Stimulated activated CD4-positive, alpha-beta T cell treated with anti-CD3 and anti-CD28 coated beads, Interleukin-2, amount 100 ng/mL, for 48 hours (primary cell): ENCODE measurements at regions not wholly inside any gene's neighbourhood (a gene's known extent, or its start where the extent isn't known, plus 50 kb on each side); places are given as distances from the start of the nearest gene placed in this dataset.
"Not testable (repeated sequence)": the region's sequence is repeated elsewhere in the genome, so short reads cannot be mapped to it uniquely, and the experiment has no call there.

Experiments
- DNase-seq, 2 donors: peaks; one replicate each; pipeline ENCODE4 v3.0.0-alpha.2; 2020

GRCh38 chr3:150239766-150240165 is 168.3 kb upstream of the TSC22D2 start:
- DNase-seq, result no peak

- no peak for DNase-seq
Measured at GRCh38 chr3:150238995-150239619, 169.0 kb upstream of the TSC22D2 start.

- DNase-seq, result no peak
Measured at GRCh38 chr3:150238048-150238802, 169.9 kb upstream of the TSC22D2 start.

GRCh38 chr3:150237490-150237889 is 170.6 kb upstream of the TSC22D2 start:
- DNase-seq, result no peak

GRCh38 chr3:150236316-150237082 is 171.6 kb upstream of the TSC22D2 start:
- DNase-seq, result no peak

- DNase-seq, result no peak
Measured at GRCh38 chr3:150235799-150236198, 172.3 kb upstream of the TSC22D2 start.

GRCh38 chr3:150232992-150233451 is 175.1 kb upstream of the TSC22D2 start:
- DNase-seq, result no peak

- no peak for DNase-seq
Measured at GRCh38 chr3:150230037-150230436, 178.1 kb upstream of the TSC22D2 start.

GRCh38 chr3:150228626-150229025 is 179.5 kb upstream of the TSC22D2 start:
- DNase-seq, result not testable (repeated sequence)

- DNase-seq, result peak; percentile 31
Measured at GRCh38 chr3:150227839-150228238, 180.3 kb upstream of the TSC22D2 start.

- no peak for DNase-seq
Measured at GRCh38 chr3:150225986-150226385, 182.1 kb upstream of the TSC22D2 start.

- DNase-seq, result no peak
Measured at GRCh38 chr3:150223558-150223957, 184.5 kb upstream of the TSC22D2 start.

GRCh38 chr3:150222691-150223489 is 185.2 kb upstream of the TSC22D2 start:
- DNase-seq, result no peak

- DNase-seq, result no peak
Measured at GRCh38 chr3:150221904-150222523, 186.1 kb upstream of the TSC22D2 start.

- no peak for DNase-seq
Measured at GRCh38 chr3:150220799-150221198, 187.3 kb upstream of the TSC22D2 start.

- DNase-seq, result no peak
Measured at GRCh38 chr3:150220041-150220440, 188.1 kb upstream of the TSC22D2 start.

- DNase-seq, result no peak
Measured at GRCh38 chr3:150218841-150219240, 189.3 kb upstream of the TSC22D2 start.

- no peak for DNase-seq
Measured at GRCh38 chr3:150218236-150218635, 189.9 kb upstream of the TSC22D2 start.

- DNase-seq, result no peak
Measured at GRCh38 chr3:150217691-150218090, 190.4 kb upstream of the TSC22D2 start.

GRCh38 chr3:150216866-150217600 is 191.1 kb upstream of the TSC22D2 start:
- DNase-seq, result no peak

- DNase-seq, result no peak
Measured at GRCh38 chr3:150216041-150216811, 191.9 kb upstream of the TSC22D2 start.
